ENCODE measurements at regions not wholly inside any gene's neighbourhood (a gene's known extent, or its start where the extent isn't known, plus 50 kb on each side); places are given as distances from the start of the nearest gene placed in this dataset.

DNA sequence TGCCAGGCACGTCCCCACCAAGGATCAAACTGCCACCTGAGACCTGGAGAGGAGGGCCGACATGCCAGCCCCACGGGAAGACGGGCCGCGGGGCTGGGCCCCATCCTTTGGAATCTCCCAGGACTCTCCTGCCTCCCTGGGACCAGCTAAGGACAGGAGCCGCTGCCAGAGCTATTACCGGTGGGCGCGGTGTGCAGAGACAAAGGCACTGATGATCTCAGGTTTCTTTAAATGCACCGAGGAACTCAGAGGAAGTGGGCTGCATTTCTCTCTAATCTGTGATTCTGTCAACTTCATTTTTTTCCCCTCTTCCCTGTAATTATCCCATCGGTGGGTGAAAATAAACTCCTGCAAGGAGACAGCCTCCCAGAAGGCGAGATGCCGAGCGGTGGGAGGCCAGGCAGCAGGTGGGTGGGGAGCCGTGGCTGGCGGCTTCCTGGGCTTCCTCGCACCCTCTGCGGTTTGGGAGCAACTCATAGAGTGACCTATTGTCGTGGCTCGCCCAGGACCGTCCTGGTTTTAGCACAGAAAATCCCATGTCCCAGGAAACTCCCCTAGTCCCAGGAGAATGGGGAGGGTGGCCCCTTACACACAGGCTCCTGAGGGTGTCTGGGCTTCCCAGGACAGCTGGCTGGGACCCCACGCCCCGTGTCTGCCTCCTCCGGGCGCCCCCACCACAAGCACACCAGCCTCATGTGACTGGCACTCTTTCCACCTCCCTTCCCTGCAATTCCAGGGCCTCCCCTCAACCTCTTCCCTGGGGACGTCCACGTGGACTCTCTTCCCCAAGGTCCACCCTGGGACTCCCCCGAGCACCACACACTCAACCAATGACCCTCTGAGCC, 62.3 kb upstream of the ADRA2C start:
- no peak for FAIRE-seq
- TF ChIP-seq, protein P1, sequence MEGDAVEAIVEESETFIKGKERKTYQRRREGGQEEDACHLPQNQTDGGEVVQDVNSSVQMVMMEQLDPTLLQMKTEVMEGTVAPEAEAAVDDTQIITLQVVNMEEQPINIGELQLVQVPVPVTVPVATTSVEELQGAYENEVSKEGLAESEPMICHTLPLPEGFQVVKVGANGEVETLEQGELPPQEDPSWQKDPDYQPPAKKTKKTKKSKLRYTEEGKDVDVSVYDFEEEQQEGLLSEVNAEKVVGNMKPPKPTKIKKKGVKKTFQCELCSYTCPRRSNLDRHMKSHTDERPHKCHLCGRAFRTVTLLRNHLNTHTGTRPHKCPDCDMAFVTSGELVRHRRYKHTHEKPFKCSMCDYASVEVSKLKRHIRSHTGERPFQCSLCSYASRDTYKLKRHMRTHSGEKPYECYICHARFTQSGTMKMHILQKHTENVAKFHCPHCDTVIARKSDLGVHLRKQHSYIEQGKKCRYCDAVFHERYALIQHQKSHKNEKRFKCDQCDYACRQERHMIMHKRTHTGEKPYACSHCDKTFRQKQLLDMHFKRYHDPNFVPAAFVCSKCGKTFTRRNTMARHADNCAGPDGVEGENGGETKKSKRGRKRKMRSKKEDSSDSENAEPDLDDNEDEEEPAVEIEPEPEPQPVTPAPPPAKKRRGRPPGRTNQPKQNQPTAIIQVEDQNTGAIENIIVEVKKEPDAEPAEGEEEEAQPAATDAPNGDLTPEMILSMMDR (IDR thresholded peaks at IDR 0.05; ENCODE audit: insufficient read depth, missing control alignments): no peak
- no peak for DNase-seq (ENCODE audit: insufficient read length, low spot score)

DNA sequence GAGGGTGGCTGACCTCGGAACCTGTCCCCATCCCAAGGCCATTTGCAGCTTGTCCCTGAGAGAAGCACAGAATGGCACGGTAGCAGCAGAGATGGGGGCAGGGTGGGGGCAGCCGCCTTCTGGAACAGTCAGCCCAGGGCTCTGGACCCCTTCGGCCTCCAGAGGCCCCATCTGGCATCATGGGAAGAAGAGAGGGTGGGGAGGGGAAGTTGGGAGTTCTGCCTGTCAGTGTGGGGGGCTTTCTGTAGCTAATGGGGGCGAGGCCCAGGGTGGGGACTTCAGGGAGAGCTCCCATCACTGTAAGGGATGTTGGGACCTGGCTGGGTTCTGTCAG, 62.9 kb upstream of the ADRA2C start:
- DNase-seq (ENCODE audit: insufficient read length, low spot score) (no peak), FAIRE-seq (no peak)
- TF ChIP-seq, protein P1 (IDR thresholded peaks at IDR 0.05; ENCODE audit: insufficient read depth, missing control alignments): no peak

DNA sequence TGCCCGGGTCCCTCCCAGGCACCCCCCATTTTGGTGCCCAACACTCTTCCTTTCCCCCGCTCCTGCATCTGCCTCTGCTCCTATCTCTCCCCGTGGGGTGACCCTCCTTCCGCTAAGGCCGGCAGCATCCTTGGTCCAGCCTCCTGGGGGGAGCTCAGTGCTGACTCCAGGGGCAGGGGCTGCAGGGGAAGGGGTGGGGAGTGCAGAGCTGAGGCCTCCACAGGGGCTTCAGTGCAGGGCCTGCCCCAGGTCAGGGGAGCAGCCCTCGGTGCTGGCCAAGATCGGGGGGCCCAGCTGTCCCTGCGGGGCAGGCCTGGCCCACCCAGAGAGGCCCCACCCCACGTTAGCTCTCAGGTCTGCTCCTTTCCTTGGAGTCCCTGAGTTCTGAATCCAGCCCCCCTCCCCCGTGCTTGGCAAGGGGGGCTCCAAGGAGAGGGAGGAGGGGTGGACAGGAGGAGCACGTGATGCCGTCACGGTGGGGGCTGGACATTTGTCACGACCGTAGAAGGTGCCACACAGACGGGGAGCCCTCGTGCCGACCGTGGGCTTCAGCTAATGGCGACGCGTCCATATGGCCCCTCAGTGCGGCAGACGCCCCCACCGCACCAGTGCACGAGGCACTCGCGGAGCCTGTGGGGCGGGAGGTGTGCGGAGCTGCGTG, 63.5 kb upstream of the ADRA2C start:
- FAIRE-seq: no peak
- DNase-seq (ENCODE audit: insufficient read length, low spot score): no peak
- TF ChIP-seq, protein P1 (IDR thresholded peaks at IDR 0.05; ENCODE audit: insufficient read depth, missing control alignments): no peak

DNA sequence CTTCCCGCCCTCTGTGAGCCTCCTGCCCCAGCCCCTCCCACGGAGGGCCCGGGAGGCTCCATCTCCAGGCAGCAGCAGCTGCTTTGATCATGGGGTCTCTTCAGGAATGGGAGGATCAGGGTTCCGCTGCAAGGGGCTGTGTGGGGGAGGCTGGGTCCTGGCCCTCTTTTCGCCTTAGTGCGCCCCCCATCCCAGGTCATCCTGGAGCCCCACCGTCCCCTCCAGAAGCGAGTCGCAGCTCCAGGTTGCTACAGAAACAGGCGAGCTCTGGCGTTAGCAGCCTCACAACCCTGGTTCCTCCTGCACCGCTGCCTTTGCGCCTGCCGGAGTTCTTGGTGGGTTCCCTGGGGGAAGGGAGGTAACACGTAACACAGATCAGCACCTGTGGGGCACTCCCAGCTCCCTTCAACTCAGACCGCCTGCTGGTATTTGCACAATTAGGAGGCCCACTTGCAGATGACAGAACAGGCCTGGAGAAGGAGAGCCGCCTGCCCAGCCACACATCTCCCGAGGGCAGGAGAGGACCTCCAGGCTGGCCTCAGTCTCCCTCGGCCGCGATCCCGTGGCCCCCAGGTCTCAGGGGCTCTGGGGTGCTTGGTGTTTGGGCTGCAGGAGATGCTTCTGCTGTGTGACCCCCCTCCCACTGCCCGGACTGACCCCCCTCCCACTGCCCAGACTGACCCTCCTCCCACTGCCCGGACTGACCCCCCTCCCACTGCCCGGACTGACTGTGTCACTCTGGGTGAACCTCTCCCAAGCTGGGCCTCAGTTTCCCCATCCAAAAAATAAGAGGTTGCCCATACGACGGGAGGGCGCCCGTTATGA, 64.2 kb upstream of the ADRA2C start:
- no peak for FAIRE-seq
- TF ChIP-seq, protein P1 (IDR thresholded peaks at IDR 0.05; ENCODE audit: insufficient read depth, missing control alignments): no peak
- no peak for DNase-seq (ENCODE audit: insufficient read length, low spot score)

DNA sequence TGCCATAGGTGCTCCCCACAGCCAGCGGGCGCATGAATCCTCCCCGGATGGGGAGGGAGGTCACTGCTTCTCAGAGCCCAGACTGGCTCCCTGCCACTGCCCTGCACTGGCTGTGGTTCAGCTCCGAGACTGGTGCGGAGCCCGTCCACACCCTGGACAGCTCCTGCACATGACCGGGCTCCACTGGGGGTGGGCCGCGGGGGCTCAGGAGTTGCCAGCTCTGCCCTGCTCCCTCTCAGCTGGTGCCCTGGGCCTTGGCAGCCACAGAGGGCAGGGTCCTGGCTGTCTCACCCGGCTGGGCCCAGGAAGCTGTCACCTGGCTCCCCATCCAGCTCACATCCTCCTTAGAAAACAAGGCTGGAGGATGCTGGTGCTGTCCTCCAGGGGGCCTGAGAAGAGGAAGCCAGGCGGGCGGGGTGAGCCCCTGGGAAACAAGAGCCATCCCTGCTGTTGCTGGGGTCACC, 64.9 kb upstream of the ADRA2C start:
- TF ChIP-seq, protein P1 (IDR thresholded peaks at IDR 0.05; ENCODE audit: insufficient read depth, missing control alignments): no peak
- DNase-seq (ENCODE audit: insufficient read length, low spot score): no peak
- FAIRE-seq: no peak

DNA sequence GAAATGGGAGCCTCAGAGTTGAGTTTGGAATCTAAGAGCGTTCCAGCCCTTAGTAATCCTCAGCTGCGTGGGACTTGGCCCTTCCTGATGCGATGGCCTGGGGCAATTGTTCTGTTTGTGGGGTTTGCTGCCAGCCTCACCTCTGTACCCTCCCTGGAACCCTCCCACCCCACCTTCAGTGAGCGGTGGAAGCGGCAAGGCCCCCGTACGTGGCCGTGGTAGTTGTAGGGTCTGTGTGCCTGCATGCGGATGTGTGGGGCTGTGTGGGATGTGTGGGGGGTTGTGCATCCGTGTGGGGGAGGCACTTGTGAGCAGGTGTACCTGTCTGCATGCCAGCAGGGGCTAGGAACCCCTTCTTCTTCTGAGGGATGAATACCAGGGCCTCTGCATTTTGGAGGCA, 65.4 kb upstream of the ADRA2C start:
- DNase-seq (ENCODE audit: insufficient read length, low spot score) (no peak), FAIRE-seq (no peak)
- TF ChIP-seq, protein P1 (IDR thresholded peaks at IDR 0.05; ENCODE audit: insufficient read depth, missing control alignments): no peak

Data from D721Med (cell line).